HUES6 (cell line): ENCODE measurements at regions not wholly inside any gene's neighbourhood (a gene's known extent, or its start where the extent isn't known, plus 50 kb on each side); places are given as distances from the start of the nearest gene placed in this dataset.

Experiments
- H3K27ac ChIP-seq: 2 replicates; pipeline ENCODE4 v1.7.0; 2013; ENCODE audit warnings: low read depth, mild to moderate bottlenecking, low read length, inconsistent platforms
- H3K27me3 ChIP-seq: 2 replicates; pipeline ENCODE4 v1.6.1; 2013; ENCODE audit warnings: low read length; ENCODE audit not compliant: control insufficient read depth, insufficient read depth
- H3K36me3 ChIP-seq: 2 replicates; pipeline ENCODE4 v1.6.1; 2013; ENCODE audit warnings: low read length; ENCODE audit not compliant: control insufficient read depth, insufficient read depth
- H3K4me1 ChIP-seq: 2 replicates; pipeline ENCODE4 v1.6.1; 2013; ENCODE audit warnings: low read length; ENCODE audit not compliant: control insufficient read depth, insufficient read depth
- H3K4me3 ChIP-seq: 2 replicates; pipeline ENCODE4 v1.5.1; 2013; ENCODE audit warnings: low read depth, low read length
- H3K9ac ChIP-seq: one replicate; pipeline ENCODE4 v1.6.1; 2013; ENCODE audit warnings: mild to moderate bottlenecking, low read length
- H3K9me3 ChIP-seq: 2 replicates; pipeline ENCODE4 v1.6.1; 2013; ENCODE audit warnings: low read depth, low read length; ENCODE audit not compliant: control insufficient read depth, insufficient read depth

DNA sequence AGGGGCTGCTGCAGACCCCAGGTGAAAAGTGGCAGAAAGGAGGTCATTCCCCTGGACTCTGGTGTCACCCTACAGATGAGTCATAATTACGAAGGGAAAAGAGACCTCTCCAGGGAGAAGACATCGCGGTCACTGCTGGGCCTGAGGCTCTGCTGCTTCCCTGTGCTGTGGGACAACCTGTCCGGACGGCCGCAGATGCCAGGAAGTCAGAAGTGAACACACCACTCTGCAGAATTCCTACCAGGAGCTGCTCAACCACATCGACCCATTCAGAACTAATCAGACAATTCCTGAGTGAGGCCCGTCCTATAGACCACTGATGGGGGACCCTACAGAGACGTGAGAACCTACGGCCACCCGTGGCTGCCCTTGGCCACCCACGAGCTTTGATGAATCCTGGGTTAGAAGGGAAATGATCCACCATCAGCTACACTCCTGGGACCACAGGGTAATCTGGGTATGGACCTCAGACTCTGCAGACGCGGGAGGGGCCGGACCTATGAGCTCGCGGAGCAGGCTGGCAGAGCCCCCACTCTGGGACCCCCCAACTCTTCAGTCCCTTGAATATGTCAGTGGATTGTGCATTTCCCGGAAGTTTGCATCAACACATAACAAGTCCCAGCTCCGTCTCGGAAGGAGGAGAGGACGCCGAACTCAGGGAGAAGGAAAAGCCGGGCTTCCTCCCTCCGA lies 636.7 kb downstream of the BRD1 start:
- H3K9me3 ChIP-seq, result peaks cover 9% of the 10 kb centered on the region; the same call in 1 of the 2 replicates
- H3K9ac ChIP-seq, result no peak overlapping the region
- no peak overlapping the region for H3K4me3 ChIP-seq
- no peak overlapping the region for H3K27ac ChIP-seq
- H3K36me3 ChIP-seq, result no peaks in the 10 kb centered on the region
- H3K27me3 ChIP-seq, result no peaks in the 10 kb centered on the region
- H3K4me1 ChIP-seq, result no peaks in the 10 kb centered on the region

DNA sequence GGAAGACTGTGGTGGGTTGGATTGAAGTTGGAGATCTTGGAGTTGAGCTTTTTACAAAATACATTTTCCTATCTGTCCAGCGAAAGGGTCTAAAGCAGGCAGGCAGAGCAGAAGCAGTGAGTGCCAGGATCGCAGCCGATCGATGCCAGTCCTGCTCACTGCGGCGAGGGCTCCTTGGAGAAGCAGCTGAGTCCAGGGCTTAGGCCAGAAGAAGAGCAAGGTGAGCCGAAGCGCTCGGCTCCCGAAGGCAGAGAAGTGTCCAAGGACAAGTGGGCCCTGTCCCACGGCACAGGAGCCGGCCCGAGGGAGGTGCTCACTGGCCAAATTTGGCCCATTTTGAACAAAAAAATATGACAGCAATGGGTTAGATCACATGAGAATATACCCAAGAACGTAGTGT lies 637.8 kb downstream of the BRD1 start:
- peaks cover 9% of the 10 kb centered on the region; the same call in 1 of the 2 replicates for H3K9me3 ChIP-seq
- no peaks in the 10 kb centered on the region for H3K36me3 ChIP-seq
- no peaks in the 10 kb centered on the region for H3K27me3 ChIP-seq
- no peak overlapping the region for H3K27ac ChIP-seq
- H3K4me1 ChIP-seq, result no peaks in the 10 kb centered on the region
- H3K4me3 ChIP-seq, result no peak overlapping the region
- no peak overlapping the region for H3K9ac ChIP-seq

DNA sequence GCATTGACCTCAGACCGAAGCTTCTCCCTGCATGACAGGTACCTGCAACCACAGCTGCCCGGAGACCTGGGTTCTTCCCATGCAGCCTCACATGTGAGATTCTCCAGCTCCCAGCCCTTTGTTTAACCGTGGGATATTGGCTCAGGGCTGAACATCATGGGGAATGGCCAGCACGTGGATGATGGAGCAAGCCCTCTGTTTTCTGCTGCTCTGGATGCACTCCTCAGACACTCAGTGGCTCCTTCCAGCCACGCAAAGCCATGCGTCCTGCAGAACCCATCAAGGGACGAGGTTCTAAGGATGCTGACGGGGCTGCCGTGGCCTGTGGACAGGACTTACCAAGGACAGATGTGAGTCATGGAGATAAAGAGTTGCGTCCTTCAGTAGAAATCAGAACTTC lies 639.1 kb downstream of the BRD1 start:
- Histone ChIP-seq H3K4me3 (no peak overlapping the region), H3K9me3 (peaks cover 9% of the 10 kb centered on the region; the same call in 1 of the 2 replicates), H3K27me3 (no peaks in the 10 kb centered on the region), H3K36me3 (no peaks in the 10 kb centered on the region), H3K9ac (no peak overlapping the region), H3K4me1 (no peaks in the 10 kb centered on the region), H3K27ac (no peak overlapping the region)

DNA sequence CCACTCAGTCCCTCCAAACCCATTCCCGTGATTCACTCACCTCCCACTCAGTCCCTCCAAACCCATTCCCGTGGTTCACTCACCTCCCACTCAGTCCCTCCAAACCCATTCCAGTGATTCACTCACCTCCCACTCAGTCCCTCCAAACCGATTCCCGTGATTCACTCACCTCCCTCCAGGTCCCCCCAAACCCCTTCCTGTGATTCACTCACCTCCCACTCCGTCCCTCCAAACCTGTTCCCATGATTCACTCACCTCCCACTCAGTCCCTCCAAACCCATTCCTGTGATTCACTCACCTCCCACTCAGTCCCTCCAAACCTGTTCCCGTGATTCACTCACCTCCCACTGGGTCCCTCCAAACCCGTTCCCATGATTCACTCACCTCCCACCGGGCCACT lies 639.6 kb downstream of the BRD1 start:
- Histone ChIP-seq H3K4me3 (no peak overlapping the region), H3K9ac (no peak overlapping the region), H3K27me3 (no peaks in the 10 kb centered on the region), H3K4me1 (no peaks in the 10 kb centered on the region), H3K36me3 (no peaks in the 10 kb centered on the region), H3K27ac (no peak overlapping the region), H3K9me3 (peaks cover 9% of the 10 kb centered on the region; the same call in 1 of the 2 replicates)

DNA sequence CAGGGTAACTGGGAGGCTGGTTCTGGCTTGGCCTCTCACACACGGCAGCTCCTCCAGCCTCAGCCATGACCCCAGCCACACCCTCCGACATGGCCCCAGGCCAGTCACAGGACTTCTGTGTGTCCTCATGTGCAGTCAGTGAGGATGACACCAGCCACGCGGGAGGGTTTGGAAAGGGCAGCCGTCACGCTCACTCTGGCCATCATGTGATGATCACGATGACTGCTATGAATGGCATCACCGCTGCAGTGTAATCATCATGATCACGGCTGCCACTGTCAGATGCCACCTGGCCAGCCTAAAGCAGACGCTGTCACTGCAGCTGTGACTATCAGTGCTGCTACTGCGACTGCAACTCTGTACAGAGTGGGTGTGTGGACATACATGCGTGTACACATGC lies 640.9 kb downstream of the BRD1 start:
- H3K4me1 ChIP-seq, result no peaks in the 10 kb centered on the region
- no peaks in the 10 kb centered on the region for H3K36me3 ChIP-seq
- no peak overlapping the region for H3K9ac ChIP-seq
- no peaks in the 10 kb centered on the region for H3K27me3 ChIP-seq
- no peak overlapping the region for H3K27ac ChIP-seq
- H3K9me3 ChIP-seq, result peaks cover 9% of the 10 kb centered on the region; the same call in 1 of the 2 replicates
- H3K4me3 ChIP-seq, result no peak overlapping the region

DNA sequence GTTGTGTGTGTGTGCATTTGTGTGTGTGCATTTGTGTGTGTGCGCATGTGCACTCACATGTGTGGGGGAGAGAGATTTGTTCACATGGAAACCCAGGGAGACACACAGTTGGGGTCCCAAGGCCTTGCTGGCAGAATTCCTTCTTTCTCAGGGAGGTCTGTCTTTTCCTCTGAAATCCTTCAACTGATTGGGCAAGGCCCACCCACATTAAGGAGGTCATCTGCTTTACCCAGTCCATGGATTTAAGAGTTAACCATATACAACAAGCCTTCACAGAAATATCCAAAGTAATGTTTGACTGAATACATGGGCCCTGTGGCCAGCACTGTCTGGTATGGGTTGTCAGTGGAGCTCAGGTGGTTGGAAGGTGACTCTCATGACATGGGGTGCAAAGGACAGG lies 641.4 kb downstream of the BRD1 start:
- no peaks in the 10 kb centered on the region for H3K4me1 ChIP-seq
- H3K9me3 ChIP-seq, result peaks cover 9% of the 10 kb centered on the region; the same call in 1 of the 2 replicates
- no peak overlapping the region for H3K27ac ChIP-seq
- H3K4me3 ChIP-seq, result no peak overlapping the region
- H3K27me3 ChIP-seq, result no peaks in the 10 kb centered on the region
- no peak overlapping the region for H3K9ac ChIP-seq
- no peaks in the 10 kb centered on the region for H3K36me3 ChIP-seq

DNA sequence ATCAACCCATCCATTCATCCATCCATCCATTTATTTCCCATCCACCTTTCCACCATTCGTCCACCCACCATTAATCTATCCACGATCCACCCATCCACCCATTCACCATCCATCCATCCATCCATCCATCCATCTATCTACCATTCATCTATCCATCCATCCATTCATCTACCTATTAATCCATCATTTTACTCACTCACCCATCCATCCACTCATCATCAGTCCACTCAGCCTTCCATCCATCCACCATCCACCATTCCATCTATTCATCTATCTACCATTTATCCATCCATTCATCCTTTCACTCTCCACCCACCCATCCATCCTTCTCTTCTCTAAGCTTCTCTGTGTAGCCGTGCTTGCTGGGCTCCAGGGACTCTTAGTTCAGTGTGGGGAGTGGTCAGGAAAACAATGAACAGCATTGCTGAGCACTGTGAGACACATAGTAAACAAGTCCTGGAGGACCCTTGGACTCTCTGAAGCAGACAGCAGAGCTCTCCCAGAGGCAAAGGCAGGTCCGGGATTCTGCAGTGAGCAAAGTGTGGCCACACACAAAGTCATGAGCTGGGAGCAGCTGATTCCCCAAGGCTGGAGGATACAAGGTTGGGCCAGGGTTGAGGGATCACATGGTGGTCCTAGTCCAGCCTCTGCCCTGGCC lies 642.2 kb downstream of the BRD1 start:
- H3K4me3 ChIP-seq, result no peak overlapping the region
- H3K27ac ChIP-seq, result no peak overlapping the region
- no peak overlapping the region for H3K9ac ChIP-seq
- no peaks in the 10 kb centered on the region for H3K4me1 ChIP-seq
- H3K27me3 ChIP-seq, result no peaks in the 10 kb centered on the region
- H3K36me3 ChIP-seq, result no peaks in the 10 kb centered on the region
- H3K9me3 ChIP-seq, result peaks cover 9% of the 10 kb centered on the region; the same call in 1 of the 2 replicates

DNA sequence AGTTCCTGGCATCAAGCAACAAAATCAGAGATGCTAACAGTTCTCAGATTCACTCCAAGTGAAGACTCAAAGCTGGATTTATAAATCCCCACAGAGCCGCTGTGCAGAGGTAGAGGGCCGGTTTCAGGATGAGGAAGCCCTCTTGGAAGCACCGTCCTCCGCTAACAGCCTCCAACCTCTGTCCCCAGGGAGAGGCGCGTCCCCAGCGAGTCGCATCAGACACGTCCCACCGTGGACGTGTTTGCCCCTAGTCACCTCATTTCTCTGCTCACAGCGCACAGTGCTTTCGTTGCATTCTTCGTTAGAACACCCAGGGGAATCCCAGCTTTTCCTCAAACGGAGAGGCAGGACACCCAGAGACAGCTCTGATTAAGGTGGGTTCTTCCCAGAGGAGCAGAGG lies 642.9 kb downstream of the BRD1 start:
- H3K4me1 ChIP-seq, result no peaks in the 10 kb centered on the region
- no peaks in the 10 kb centered on the region for H3K27me3 ChIP-seq

DNA sequence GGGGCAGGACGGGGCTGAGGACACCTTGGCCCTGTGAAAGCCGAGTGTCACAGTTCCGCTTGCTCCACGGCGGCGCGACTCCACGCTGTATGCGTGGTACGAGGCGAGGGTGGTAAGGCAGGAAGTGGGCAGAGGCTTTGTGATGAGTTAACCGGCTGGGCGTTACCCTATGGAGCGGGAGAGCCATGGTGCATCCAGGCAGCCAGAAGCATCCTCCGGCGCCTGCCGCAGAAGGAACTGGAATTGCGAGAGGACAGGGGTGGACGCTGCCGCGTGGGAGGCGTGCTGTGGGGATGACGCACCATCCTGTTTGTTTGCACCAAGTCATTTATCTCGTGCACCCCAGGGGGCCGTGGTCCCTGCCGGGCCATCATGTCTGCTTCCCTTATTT lies 643.9 kb downstream of the BRD1 start:
- Histone ChIP-seq H3K27ac (no peak overlapping the region), H3K9ac (no peak overlapping the region), H3K36me3 (no peaks in the 10 kb centered on the region), H3K9me3 (peaks cover 9% of the 10 kb centered on the region; the same call in 1 of the 2 replicates), H3K4me1 (no peaks in the 10 kb centered on the region), H3K4me3 (no peak overlapping the region), H3K27me3 (no peaks in the 10 kb centered on the region)

More for the DNA sequence above, 642.9 kb downstream of the BRD1 start:
- Histone ChIP-seq H3K4me3 (no peak overlapping the region), H3K27ac (no peak overlapping the region), H3K9ac (no peak overlapping the region), H3K9me3 (peaks cover 9% of the 10 kb centered on the region; the same call in 1 of the 2 replicates), H3K36me3 (no peaks in the 10 kb centered on the region)

DNA sequence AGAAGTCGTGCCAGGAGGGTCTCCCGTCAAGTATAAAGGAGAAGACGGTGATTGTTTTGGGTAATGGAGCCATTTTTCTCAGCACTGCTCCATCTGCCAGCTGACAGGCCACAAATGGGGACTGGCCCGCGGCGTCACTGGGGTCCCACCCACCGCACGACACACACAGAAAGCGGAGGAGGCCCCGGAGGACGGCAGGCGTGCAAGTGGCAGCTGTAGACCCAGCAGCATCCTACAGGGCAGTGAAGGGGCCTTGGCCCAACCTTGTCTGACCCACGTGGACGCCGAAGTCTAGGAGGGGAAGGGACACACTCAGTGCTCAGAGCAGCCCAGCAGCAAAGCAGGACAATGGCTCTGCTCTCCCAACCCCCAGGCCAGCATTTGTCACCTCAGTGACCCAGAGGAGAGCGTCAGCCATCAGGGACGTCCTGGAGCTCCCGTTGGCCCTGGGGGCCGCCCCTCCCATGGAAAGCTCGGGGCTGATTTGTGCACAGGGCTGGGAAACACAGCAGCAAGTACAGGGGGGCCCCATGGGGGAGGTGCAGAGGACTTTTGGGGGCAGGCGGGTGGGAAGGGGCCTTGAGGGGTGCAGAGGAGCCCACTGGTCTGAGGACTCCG lies 644.4 kb downstream of the BRD1 start:
- peaks cover 5% of the 10 kb centered on the region; the same call in 1 of the 2 replicates for H3K9me3 ChIP-seq
- no peaks in the 10 kb centered on the region for H3K4me1 ChIP-seq
- no peak overlapping the region for H3K27ac ChIP-seq
- no peaks in the 10 kb centered on the region for H3K36me3 ChIP-seq
- H3K27me3 ChIP-seq, result no peaks in the 10 kb centered on the region
- H3K4me3 ChIP-seq, result no peak overlapping the region
- no peak overlapping the region for H3K9ac ChIP-seq

DNA sequence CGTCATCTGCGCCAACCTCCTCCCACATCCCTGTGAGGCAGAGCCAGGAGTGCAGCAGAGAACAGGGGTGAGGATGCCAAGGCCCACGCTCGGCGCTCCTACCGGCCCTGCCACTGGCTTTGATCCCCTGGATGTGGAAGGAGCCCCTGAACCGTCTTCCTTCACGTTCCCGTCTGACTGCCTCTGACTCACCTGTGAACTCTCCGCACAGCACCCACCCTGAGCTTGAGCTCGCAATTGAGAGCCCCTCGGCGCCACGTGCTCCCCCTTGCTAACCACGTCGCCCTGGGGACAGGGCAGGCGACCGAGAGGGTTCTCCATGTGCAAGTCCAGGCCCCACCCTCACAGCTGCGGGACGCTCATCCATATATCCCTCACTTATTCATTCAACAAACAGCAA lies 645.3 kb downstream of the BRD1 start:
- no peaks in the 10 kb centered on the region for H3K36me3 ChIP-seq
- no peak overlapping the region for H3K9ac ChIP-seq
- no peak overlapping the region for H3K4me3 ChIP-seq
- no peaks in the 10 kb centered on the region for H3K4me1 ChIP-seq
- no peaks in the 10 kb centered on the region for H3K27me3 ChIP-seq
- H3K9me3 ChIP-seq, result no peaks in the 10 kb centered on the region; the same call in 1 of the 2 replicates
- no peak overlapping the region for H3K27ac ChIP-seq
